ENCODE measurements at regions not wholly inside any gene's neighbourhood (a gene's known extent, or its start where the extent isn't known, plus 50 kb on each side); places are given as distances from the start of the nearest gene placed in this dataset.

DNA sequence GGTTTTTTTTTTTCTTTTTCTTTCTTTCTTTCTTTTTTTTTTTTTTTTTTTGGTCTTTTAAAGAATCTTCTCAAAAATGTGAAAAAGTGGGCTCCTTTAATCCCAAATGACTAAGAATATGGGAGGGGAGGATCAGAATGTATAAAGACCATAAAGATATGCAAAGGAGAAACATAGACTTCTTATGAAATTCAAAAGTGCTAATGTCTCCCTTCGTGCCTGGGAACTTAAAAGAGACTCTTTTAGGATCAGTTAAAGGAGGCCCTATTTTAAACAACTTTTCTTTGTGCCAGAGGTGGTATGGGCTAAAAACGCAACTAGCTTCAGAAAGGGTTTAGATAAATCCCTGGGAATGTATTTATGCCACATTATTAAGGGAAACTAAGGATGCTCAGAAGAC, 54.2 kb upstream of the KAZN start:
- DNase-seq, result no peak

DNA sequence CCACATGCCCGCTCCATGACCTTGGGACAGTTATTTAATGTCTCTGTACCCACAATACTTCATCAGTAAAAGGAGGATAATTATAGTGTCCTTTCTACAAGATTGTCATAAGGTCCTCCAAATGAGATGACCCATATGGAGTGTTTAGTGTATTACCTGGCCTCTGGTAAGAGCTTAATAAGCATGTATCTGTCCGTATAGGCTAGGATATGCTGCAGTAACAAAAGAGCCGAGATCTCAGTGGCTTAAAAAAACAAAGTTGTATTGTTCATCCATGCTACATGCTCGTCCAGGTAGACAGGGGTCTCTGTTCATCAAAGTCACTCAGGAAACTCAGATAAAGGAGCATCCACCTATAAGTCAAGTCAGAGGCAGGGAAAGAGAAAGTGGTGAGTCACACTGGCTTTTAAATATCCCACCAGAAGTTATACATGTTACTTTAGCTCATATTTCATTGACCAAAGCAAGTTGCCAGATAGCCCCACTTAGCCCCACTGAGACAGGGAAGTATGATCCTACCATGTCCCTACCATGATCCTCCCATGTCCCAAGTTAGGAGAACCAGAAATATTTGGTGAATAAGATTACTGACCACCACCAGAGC, 53.0 kb upstream of the KAZN start:
- no peak for DNase-seq

DNA sequence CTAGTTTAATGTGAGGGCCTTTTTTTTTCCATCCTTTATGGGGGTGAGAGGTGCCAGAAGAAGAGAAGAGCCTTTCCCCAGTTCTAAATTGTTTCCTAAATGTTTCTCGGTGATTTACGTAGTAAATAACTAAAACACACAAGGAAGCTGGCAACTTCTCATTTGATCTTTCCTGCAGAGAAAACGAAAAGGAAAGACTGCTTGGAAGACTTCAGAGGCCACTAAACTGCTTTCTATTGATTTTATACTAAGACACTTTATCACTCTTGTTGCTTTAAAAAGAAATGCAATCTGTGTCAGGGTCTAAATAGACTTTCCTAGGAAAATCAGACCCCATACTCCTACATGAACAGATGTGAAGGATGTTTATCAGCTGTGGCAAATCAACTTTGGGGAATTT, 52.1 kb upstream of the KAZN start:
- no peak for DNase-seq
